AG20443 (cell line): ENCODE measurements at regions not wholly inside any gene's neighbourhood (a gene's known extent, or its start where the extent isn't known, plus 50 kb on each side); places are given as distances from the start of the nearest gene placed in this dataset.
"Not testable (repeated sequence)": the region's sequence is repeated elsewhere in the genome, so short reads cannot be mapped to it uniquely, and the experiment has no call there.

Source experiments
- DNase-seq: peaks from one replicate; pipeline ENCODE4 v3.0.0; 2012; ENCODE audit warnings: low spot score, mixed read lengths

- no peak for DNase-seq
Measured at GRCh38 chr16:87156195-87156594, 161.0 kb downstream of the C16orf95 start.

- DNase-seq, result no peak
Measured at GRCh38 chr16:87160234-87160636, 157.0 kb downstream of the C16orf95 start.

- DNase-seq, result no peak
Measured at GRCh38 chr16:87160701-87161337, 156.4 kb downstream of the C16orf95 start.

- DNase-seq, result not testable (repeated sequence)
Measured at GRCh38 chr16:87161410-87161809, 155.8 kb downstream of the C16orf95 start.

- DNase-seq, result no peak
Measured at GRCh38 chr16:87161822-87162676, 155.1 kb downstream of the C16orf95 start.

GRCh38 chr16:87162799-87163198 lies 154.4 kb downstream of the C16orf95 start:
- not testable (repeated sequence) for DNase-seq

- DNase-seq, result no peak
Measured at GRCh38 chr16:87163637-87164036, 153.6 kb downstream of the C16orf95 start.

- DNase-seq, result no peak
Measured at GRCh38 chr16:87165151-87165550, 152.0 kb downstream of the C16orf95 start.

- DNase-seq, result no peak
Measured at GRCh38 chr16:87165885-87166284, 151.3 kb downstream of the C16orf95 start.

GRCh38 chr16:87166321-87166720 lies 150.9 kb downstream of the C16orf95 start:
- DNase-seq, result no peak

GRCh38 chr16:87166934-87167333 lies 150.3 kb downstream of the C16orf95 start:
- no peak for DNase-seq

GRCh38 chr16:87169509-87169995 lies 147.6 kb downstream of the C16orf95 start:
- peak; percentile 52 for DNase-seq

GRCh38 chr16:87170310-87170709 lies 146.9 kb downstream of the C16orf95 start:
- no peak for DNase-seq

- DNase-seq, result no peak
Measured at GRCh38 chr16:87171723-87172122, 145.5 kb downstream of the C16orf95 start.

- DNase-seq, result no peak
Measured at GRCh38 chr16:87172632-87173031, 144.6 kb downstream of the C16orf95 start.

GRCh38 chr16:87173294-87173893 lies 143.8 kb downstream of the C16orf95 start:
- peak; percentile 30 for DNase-seq

GRCh38 chr16:87174061-87174460 lies 143.1 kb downstream of the C16orf95 start:
- DNase-seq, result no peak

GRCh38 chr16:87176735-87177134 lies 140.5 kb downstream of the C16orf95 start:
- DNase-seq, result no peak

- no peak for DNase-seq
Measured at GRCh38 chr16:87177673-87178072, 139.5 kb downstream of the C16orf95 start.

- peak; percentile 63 for DNase-seq
Measured at GRCh38 chr16:87178177-87178863, 138.9 kb downstream of the C16orf95 start.

GRCh38 chr16:87178977-87179376 lies 138.2 kb downstream of the C16orf95 start:
- DNase-seq, result peak; percentile 35

GRCh38 chr16:87180069-87180468 lies 137.1 kb downstream of the C16orf95 start:
- no peak for DNase-seq
